HG03108 (cell line): ENCODE measurements at regions not wholly inside any gene's neighbourhood (a gene's known extent, or its start where the extent isn't known, plus 50 kb on each side); places are given as distances from the start of the nearest gene placed in this dataset.
"Not testable (repeated sequence)": the region's sequence is repeated elsewhere in the genome, so short reads cannot be mapped to it uniquely, and the experiment has no call there.

Experiments used
- ATAC-seq: cut with Tn5 transposase; IDR thresholded peaks from one replicate; pipeline ENCODE4 v1.9.1; 2021; ENCODE audit warnings: moderate library complexity; ENCODE audit not compliant: unreplicated experiment

DNA sequence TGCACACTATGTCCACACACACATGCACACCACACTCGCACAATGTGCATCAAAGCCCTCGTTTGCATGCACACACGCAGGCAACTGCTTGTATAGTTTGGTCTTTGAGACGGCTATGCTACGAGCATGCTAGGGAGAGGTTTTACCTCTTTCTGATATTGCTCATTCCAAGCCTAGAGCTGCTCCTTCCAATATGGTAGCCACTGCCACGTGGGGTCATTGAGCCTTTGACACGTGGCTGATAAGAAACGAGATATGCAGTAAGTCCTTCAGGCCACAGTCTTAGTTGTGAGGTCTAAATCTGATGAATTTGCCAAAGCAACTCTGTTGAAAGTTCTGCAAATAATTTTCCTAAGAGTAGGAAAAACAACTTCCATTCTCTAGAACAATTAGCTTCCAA is 204.4 kb downstream of the KLF6 start:
- ATAC-seq, result no peak

DNA sequence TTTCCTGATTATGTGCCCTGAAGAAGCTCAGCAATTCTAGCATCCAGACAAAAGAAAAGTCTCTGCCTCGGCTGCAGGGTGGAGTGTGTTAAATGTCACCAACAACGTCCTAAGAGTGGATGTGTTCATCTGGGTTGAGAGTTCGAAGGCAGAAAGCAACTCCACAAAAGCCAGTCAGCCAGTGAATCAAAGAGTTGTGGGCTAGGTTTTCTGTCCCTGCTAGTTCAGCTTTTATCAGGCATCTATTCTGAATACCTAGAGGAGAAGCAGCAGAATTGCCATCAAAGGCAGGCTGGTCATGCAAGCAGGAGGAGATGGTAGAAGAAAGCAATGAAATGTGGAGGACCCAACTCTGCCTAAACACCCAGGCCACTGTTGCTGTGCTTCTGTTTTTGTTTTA is 205.2 kb downstream of the KLF6 start:
- ATAC-seq, result no peak

DNA sequence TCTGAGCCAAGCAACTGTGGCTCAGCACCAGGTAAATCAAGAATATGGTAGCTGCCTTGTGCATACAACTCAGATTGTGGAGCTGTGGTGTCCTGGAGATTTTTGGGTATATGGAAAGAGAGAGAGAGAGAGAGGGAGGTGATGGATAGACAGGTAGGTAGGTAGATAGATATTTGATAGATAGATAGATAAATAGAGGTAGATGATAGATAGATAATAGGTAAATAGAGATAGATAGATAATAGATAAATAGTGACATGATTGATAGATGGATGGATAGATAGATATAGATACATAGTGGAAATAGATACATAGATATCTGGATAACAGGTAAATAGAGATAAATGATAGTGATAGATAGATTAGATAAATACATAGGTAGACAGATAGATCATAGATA is 206.3 kb downstream of the KLF6 start:
- no peak for ATAC-seq

DNA sequence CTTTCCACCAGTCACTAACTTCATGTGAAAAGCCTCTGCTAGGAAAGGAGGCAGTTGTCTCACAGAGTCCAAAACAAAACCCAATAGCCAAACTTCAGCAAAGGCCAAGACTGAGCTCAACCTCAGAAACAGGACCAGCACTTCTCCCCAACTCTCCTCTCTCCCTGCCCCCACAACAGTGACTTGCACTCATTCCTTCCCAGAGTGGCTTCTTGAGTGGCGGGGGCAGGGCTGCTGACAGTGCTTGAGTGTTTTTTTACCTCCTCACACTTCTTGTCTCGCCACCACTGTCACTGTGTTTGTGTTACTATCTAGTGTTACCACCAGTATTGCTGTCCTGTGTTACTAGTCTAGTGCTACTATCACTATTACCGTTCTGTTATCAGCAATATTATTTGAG is 206.8 kb downstream of the KLF6 start:
- no peak for ATAC-seq

DNA sequence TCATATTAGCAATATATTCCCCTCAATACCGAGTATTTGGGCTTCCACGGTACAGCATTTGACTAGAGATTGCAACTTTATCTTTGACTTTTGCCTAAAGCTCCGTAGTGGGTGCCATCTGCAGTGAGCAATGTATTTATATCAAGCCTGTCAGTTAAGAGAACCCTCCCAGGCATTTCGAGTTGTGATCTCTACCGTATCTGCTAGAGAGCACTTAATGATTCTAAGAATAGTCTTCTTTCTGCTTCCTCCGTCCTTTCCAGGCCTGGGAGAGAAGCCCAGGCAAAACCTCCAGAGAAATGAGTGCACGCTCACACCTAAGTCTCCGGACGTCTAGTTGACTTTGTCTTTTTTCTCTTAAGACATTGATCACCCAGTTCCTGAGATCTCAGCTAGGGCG is 210.6 kb downstream of the KLF6 start:
- ATAC-seq, result no peak

GRCh38 chr10:3573498-3573897 is 211.5 kb downstream of the KLF6 start:
- no peak for ATAC-seq

DNA sequence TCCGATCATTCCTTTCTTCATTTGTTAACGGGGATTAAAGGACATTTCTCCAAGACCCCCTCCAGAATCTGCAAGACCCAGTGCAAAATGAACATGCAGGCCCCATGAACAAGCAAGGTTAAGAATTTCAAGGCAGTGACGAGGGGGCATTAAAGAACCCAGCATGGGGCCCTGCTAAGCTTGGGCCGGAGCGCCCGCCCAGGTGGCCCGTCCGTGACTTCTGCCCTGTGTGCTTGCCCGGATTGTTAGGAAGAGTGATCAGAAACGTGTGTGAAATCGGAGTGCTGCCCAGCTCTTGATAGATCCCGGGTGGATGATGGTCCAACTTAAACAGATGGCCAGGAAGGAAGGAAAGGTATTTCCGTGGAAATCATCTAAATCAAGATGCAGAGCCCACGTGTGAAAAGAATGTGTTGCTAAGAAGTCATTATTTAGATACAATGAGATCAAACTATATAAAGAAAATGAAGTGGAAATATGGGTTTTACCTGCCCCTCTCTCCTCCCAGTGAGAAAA is 213.6 kb downstream of the KLF6 start:
- no peak for ATAC-seq

GRCh38 chr10:3570855-3571266 is 214.1 kb downstream of the KLF6 start:
- ATAC-seq, result no peak

DNA sequence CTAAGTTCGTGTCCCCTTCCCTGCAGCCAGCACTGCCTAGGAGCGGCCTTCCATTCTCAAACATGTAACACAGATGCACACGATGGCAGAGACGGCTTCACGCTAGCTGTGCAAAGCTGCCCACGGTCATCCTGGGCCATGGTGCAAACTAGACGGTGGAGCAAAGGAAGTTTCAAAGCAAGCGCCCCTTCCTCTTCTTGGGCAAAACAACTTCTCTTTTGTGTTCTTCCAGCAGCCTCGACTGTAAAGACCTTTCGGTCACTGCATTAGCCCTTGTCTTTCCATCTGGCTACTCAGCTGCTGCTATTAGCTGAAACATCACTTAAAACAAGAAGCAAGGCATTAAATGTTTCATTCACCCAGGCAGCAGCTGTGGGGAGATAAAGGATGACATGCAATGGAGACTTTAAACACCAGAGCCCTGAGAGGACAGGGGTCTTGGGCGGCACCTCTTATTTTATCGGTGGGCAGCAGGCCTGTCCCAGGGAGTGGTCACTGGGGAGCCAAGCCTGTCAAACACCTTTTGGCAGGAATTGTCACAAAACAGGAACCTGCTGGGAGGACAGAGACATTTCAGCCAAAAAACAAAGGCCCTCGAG is 214.8 kb downstream of the KLF6 start:
- ATAC-seq, result no peak

DNA sequence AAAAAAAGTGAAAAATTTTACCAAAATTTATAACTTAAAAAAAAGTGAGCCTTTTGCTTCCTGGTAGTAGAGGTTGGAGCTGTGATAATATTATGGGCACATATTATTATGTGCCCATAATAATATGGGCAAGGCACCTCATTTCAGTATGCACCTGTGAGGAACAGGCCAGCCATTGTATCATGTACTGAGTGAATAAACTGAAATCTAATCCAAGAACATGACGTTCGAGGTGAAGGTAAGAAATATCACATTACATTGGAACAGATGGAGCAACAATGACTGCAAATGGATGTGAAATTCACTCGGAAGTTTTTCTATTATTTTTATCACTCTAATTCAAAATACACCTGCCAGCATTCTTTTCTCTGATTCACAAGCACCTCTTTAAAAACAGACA is 216.0 kb downstream of the KLF6 start:
- no peak for ATAC-seq

DNA sequence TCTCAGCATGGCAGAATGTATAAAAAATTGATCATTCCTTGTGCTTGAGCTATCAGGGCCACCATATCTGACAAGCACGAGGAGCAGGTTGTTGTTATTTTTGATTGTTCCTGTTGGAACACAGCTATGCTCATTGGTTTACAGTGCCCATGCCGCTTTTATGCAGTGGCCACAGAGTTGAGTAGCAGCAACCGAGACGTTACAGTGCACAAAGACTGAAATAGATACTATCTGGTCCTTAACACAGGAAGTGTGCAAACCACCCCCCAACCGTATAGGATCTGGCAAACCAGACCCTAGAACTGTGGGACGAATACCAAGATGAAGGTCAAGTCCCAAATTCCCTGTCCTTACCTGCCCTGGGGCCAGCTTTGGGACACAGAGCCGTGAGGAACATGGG is 216.6 kb downstream of the KLF6 start:
- ATAC-seq, result no peak

- ATAC-seq, result no peak
Measured at GRCh38 chr10:3567291-3567963, 217.6 kb downstream of the KLF6 start.

DNA sequence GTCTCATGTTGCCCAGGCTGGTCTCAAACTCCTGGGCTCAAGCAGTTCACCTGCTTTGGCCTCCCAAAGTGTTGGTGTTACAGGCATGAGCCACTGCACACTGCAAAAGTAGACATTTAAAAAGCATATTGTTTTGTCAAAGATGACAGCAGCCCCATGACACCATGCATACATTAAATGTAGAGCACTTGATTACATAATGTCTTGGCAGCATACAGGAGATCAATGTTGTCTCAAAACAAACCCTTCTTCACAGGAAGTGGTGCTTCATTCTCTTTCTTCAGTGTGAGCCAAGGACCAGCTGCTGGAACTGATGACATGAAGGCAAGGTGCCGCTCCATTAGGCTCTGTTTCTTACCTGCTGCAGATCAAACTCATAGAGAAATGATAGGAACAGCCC is 218.4 kb downstream of the KLF6 start:
- no peak for ATAC-seq

DNA sequence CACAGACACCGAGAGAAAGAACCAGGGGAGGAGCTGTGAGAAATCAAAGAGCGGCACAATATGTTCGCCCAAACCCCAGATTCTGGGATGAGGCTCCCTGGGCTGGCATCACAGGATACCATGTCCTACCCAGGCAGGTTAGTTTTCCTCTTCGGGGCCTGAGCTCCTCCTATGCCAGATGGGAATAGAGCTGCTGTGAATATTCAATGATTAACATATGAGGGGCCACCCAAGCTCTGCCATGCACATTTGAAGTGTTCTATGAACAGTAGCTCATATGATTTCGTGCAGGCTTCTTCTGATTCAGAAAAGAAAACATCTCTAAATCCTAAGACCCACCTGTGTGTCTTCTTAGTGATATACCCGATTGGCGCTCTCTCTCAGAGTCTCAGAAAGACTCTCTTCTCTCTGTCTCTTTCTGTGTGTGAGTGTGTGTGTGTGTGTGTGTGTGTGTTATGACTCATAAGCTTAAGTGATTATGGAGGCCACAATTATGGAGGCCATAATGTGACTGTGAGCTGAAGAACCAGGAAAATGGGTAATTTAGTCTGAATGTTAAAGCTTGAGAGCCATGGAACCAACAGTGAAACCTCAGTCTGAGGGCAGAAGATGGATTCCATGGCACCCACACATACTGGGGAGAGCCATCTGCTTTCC is 220.5 kb downstream of the KLF6 start:
- ATAC-seq, result no peak

DNA sequence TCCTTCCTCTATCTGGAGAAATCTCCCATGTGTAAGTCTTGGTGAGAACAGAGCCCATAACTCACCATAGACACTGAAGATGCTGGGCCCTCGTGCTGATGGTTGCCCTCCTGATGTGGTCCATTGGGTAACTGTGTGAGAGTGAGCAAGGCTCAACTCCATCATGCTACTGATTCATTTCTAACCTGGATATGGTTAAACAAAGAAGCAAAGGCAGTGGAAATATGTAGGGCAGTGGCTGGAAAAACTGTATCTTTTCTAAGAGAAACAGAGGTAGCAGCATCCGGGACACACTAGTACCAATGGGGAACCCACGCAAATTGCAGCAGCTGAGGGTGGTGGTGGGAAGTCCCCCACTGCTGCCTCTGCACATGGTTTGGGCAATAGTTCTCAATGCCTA is 221.7 kb downstream of the KLF6 start:
- no peak for ATAC-seq

- not testable (repeated sequence) for ATAC-seq
Measured at GRCh38 chr10:3560628-3561027, 224.4 kb downstream of the KLF6 start.

DNA sequence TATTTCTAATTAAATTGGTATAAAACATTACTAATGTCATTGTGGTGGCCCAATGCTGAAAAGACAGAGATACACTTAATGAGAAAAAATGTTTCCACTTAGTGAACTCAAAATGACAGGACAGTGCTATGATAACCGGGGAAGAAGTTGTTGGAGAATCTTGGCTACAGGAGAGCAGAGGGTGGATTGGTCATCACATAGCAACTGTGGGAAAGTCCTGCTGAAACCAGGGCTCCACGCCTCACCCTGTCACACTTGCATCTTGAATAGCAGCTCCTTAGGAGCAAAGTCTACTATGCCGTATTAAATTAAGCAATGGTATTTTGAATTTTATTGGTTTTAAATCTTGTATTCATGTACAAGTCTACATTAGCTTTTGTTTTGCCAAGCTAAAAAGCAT is 225.5 kb downstream of the KLF6 start:
- ATAC-seq, result no peak

- no peak for ATAC-seq
Measured at GRCh38 chr10:3559011-3559410, 226.0 kb downstream of the KLF6 start.

- not testable (repeated sequence) for ATAC-seq
Measured at GRCh38 chr10:3556191-3557017, 228.6 kb downstream of the KLF6 start.

DNA sequence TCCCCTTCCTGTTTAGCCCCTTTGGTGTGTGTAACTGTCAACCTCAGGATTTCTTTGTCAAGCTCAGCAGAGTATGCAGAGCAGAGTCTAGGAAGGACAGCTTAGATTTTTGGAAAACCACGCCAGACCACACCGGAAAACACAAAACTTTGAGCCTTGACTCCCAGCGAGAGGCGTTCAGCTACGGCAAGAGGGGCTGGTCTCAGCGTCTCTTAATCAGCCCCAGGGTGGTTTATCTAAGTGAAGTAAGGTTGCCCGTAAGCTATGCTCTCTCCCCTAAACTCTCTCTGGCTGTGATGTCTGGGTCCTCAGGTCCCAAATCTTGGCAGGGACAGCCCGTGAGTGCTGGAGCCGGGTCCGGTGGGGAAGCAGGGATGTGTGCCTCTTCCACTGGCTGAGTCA is 230.9 kb downstream of the KLF6 start:
- ATAC-seq, result no peak

DNA sequence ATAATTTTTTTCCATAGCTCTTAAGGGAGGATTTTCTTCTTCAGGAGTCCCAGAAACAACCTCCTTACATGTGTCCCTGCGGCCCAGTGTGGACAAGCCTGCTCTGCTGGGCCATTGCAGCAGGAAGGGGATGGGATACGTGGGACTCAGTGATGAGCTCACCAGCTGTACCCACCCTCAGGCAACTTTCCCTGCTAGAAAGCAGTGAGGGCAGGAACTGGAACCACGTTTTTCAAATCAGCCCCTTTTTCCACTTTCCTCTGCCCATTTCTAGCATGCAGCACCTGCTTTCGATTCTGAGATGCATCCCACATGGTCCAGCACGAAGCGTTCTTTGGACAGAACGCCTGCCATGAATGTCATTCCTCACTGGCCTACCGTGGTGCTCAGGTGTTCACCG is 232.7 kb downstream of the KLF6 start:
- ATAC-seq, result no peak
